ENCODE measurements at regions not wholly inside any gene's neighbourhood (a gene's known extent, or its start where the extent isn't known, plus 50 kb on each side); places are given as distances from the start of the nearest gene placed in this dataset.

DNA sequence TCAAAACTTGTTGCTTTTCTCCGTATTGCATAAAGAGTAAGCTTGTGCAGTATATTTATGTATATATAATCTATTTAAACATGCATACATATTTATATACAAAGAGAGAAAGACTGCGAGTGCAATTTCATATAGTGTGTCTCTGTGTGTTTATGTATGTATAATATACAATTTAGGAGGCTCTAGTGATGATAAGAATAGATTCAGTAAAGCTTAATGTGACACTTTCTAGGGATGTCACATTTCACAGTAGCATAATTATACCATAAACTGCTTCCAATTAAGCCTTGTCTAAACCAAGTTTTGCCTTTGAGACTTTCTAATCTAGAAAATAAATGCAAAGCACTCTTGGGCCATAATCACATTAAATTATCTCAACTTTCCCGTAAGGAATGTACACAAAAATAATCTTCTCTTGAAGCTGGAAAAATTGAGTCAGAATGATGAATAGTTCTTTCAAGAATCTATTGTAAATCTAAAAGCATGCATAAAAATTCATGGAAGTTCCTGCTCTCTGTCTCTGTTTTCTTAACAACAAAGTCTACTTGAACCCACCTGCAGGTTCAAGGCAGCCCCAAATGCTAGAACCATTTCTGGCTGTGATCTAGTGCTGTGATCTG lies 114.1 kb upstream of the NPY2R start:
- no peak for DNase-seq (ENCODE audit: low spot score)

DNA sequence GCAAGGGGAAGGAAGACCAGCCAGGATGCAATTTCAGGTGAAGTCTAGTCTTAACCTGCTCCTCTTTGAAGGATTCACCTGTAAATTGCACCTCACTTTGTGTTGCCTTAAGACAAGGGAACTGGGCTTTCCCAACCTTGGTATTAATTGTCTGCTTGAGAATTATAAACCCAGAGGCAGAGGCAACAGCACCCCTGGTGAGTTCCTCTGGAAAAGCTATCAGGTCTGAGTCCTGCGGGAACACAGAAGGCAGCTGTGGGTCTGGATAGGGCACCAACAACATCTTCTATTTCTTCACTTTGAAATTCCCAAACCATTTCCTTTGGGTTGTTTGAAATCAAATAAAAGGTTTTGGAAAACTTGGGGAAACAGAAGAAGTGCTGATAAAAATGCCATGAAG lies 109.2 kb upstream of the NPY2R start:
- DNase-seq (ENCODE audit: low spot score): no peak

DNA sequence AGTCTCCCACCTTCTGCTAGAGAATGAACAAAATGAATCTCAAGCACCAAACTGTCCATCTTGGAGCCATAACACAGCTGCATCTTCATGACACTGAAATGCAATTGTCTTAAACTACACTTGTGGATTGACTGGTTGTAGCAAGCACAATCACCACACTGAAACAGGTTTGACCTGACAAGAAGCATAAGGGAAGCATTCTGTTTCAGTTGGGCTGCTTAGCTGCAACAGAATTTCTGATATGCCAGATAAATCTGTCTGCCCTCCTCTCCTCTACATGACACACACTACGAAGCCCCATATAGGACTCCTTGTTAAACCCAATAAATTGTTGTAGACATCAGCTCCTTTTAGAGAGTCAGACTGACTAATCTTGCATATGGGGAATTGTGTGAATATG lies 101.8 kb upstream of the NPY2R start:
- DNase-seq (ENCODE audit: low spot score): no peak

DNA sequence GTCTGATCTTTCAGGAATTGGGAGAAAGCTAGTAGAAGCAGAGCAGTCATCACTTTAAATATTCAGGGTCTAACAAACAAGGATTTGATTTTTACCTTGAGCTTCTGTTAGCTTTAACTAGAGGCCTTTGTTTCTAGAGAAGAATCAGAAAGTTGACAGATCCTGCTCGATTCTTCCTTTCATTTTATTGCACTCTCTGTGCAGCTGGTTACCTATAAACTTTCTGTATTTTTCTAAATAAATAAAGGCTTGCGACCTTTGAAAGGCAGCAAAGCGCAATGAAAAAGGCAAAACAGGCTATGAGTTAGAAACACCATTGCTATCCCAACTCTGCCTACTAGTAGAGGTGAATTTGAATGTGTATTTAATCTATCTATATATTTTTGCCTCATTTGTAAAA lies 101.4 kb upstream of the NPY2R start:
- DNase-seq (ENCODE audit: low spot score): no peak

DNA sequence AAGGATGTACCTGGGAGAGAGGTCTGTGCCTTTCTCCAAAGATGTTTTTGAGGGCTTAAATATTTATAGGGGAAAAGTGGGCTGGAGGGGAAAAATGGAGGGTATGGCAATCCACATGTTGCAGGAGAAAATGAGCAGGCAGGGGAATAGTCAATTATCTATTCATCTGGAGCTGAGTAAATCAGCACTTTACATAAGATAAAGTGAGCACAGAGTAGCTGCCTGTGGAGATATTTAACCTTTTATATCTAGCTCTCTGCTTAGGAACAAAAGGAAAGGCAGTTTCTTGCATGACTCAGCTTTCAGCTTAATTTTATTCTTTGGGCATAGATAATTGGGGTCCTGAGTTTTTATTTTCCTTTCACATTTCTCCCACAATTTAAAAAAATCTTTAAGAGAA lies 93.6 kb upstream of the NPY2R start:
- no peak for DNase-seq (ENCODE audit: low spot score)

DNA sequence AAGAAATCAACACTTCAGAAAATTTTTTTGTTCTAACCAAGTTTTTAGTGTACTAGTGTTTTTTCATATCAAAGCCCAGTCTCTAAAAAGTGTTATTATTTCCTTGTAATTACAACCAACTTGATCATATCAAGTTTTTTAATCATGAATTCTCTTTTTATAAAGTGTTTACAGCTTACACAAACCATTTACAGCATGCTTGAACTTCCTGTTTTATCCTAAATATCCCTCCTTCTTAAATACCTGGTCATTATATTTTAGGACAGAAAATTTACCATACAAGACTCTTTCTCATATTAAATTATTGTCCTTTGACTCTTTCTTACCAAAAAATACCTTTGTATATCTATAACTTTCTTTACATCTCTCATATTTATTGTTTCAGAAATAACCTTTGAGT lies 89.4 kb upstream of the NPY2R start:
- DNase-seq (ENCODE audit: low spot score): no peak

DNA sequence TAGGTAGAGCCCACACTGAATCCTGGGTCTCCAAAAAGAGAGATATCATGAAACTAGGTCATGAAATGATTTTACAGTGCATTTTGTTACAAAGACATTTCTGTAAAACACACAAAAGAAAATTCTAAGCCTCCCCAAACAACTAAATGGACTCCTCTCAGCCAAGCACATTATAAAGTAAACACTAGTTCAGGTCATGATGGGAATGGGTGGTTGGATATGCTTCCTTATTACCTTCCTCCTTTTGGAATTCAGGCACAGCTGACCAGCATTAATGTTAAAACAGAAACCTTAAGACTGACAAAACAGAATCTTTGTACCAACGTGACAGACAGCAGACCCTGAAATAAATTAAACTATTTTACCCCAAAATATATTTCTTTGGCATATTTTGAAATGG lies 87.9 kb upstream of the NPY2R start:
- no peak for DNase-seq (ENCODE audit: low spot score)

DNA sequence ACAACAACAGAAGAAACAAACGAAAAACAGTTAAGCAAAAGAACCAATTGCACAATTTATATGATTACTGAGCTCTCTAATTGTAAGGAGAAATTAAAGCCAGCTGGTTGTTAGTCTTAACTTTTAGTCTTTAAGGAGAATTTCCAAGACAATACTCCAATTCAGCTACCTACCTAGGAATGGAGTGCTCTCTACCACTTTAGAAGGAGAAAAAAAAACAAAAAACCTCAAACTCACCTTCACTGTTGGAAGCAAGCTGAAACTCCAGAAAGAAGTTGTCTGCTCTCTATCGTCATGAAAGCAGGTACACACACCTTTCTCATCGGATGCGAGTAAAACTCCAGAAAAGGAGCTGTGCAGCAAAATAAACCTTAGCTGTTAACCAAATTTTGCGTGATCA lies 86.1 kb upstream of the NPY2R start:
- DNase-seq (ENCODE audit: low spot score): no peak

DNA sequence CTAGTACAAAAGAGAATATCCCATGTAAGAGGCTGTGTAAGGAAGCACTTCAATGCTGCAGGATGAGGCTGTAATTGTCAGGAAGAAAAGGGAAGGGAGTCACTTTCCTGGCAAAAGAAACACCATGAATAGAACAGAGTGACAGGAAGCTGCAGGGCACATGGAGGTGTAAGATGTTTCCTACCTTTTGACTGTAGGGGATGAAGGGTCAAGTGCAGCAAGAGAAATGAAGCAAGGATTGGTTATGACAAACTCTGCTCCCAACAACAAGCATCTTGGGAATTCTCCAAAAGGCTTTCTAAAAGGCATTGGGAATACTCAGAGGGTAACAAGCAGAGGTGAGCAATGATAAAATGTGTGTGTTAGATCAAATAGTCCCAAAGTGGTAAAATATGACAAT lies 74.3 kb upstream of the NPY2R start:
- DNase-seq (ENCODE audit: low spot score): no peak

DNA sequence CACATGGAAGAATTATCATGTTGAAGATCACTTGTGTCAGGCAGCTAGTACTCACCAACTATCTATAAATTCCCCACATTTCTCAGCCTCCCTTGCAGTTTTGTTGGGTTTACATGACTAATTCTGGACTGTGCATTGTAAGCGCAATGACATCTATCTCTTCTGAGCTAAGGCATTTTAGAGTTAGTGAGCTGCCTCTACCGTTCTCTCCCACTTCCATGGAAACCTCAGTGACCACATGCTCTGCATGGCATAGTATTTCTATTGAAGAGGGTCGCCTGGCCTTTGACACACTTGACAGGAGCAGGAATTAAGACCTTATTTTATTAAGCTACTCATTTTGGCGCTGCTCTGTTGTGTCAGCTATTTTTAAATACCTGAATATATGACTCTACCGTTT lies 67.5 kb upstream of the NPY2R start:
- no peak for DNase-seq (ENCODE audit: low spot score)

DNA sequence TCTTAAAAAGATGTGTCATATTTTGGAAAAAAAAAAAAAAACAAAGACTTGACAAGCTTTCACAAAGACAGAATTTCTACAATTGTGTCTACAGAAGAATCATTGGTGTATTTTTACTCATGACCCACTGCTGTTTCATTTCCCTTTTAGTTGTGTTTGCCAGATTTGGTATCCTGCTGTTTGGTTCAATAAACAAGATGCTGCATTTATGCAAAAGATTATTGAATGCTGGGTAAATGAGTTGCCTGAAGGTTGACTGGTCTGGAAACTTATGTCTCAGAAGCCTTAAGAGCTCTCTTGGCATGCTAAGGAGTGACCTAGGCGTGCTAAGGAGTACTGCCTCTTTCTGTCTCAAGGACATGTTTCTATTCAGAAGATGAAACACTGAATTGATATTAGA lies 64.9 kb upstream of the NPY2R start:
- DNase-seq (ENCODE audit: low spot score): no peak
